GM18873 (cell line): ENCODE measurements at regions not wholly inside any gene's neighbourhood (a gene's known extent, or its start where the extent isn't known, plus 50 kb on each side); places are given as distances from the start of the nearest gene placed in this dataset.

Source experiments
- ATAC-seq: cut with Tn5 transposase; IDR thresholded peaks from one replicate; pipeline ENCODE4 v1.9.1; 2021; ENCODE audit warnings: mild to moderate bottlenecking, moderate library complexity, moderate number of reproducible peaks; ENCODE audit not compliant: unreplicated experiment, low FRiP score

GRCh38 chr22:49574881-49575702 lies 252.6 kb downstream of the BRD1 start:
- no peak for ATAC-seq

GRCh38 chr22:49574205-49574880 lies 253.3 kb downstream of the BRD1 start:
- no peak for ATAC-seq

- no peak for ATAC-seq
Observed at GRCh38 chr22:49573109-49573765, 254.4 kb downstream of the BRD1 start.

- no peak for ATAC-seq
Observed at GRCh38 chr22:49571326-49571725, 256.3 kb downstream of the BRD1 start.

GRCh38 chr22:49570032-49570848 lies 257.4 kb downstream of the BRD1 start:
- no peak for ATAC-seq

GRCh38 chr22:49569286-49570031 lies 258.2 kb downstream of the BRD1 start:
- no peak for ATAC-seq

- ATAC-seq = no peak
Observed at GRCh38 chr22:49568751-49569285, 258.9 kb downstream of the BRD1 start.

- no peak for ATAC-seq
Observed at GRCh38 chr22:49567899-49568750, 259.5 kb downstream of the BRD1 start.

GRCh38 chr22:49566693-49567092 lies 261.0 kb downstream of the BRD1 start:
- no peak for ATAC-seq

- no peak for ATAC-seq
Observed at GRCh38 chr22:49566141-49566541, 261.5 kb downstream of the BRD1 start.

- ATAC-seq = no peak
Observed at GRCh38 chr22:49565516-49565855, 262.2 kb downstream of the BRD1 start.

GRCh38 chr22:49564666-49565515 lies 262.8 kb downstream of the BRD1 start:
- ATAC-seq = no peak

- ATAC-seq = no peak
Observed at GRCh38 chr22:49564054-49564453, 263.6 kb downstream of the BRD1 start.

GRCh38 chr22:49562685-49563249 lies 264.9 kb downstream of the BRD1 start:
- no peak for ATAC-seq

- no peak for ATAC-seq
Observed at GRCh38 chr22:49561976-49562375, 265.7 kb downstream of the BRD1 start.

- ATAC-seq = no peak
Observed at GRCh38 chr22:49561338-49561737, 266.3 kb downstream of the BRD1 start.

- ATAC-seq = no peak
Observed at GRCh38 chr22:49555526-49555925, 272.1 kb downstream of the BRD1 start.

GRCh38 chr22:49554741-49555140 lies 272.9 kb downstream of the BRD1 start:
- ATAC-seq = no peak
